ENCODE measurements at regions not wholly inside any gene's neighbourhood (a gene's known extent, or its start where the extent isn't known, plus 50 kb on each side); places are given as distances from the start of the nearest gene placed in this dataset.

DNA sequence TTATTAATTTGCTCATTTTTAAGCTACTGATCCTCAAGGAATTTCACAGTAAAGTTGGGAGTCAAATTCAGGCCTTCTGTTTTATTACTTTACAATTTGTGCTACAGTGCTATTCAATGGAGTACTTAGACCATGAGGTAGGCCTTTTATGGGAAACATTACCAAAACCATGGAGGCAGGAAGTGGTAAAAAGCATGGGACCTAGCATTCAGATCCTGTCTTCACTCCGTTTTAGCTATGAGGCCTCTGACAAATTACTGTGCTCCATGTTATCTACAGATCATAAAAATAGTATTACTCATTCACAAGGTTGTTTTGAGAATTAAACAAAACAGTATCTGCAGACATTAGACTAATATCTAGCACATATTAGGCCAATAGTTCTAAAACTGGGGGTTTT is 140.6 kb upstream of the SLITRK3 start:
- Mint-ChIP-seq H3K27me3 (no peaks in the 10 kb centered on the region), H3K4me1 (ENCODE audit: low read depth) (no peaks in the 10 kb centered on the region), H3K27ac (no peak overlapping the region), H3K4me3 (no peak overlapping the region), H3K36me3 (ENCODE audit: low read depth) (no peaks in the 10 kb centered on the region), H3K9me3 (no peaks in the 10 kb centered on the region)
- Histone ChIP-seq H3K4me1 (ENCODE audit: insufficient read depth, low read length) (no peaks in the 10 kb centered on the region), H3K27me3 (ENCODE audit: control insufficient read depth in 1 of 2, insufficient read depth in 2 of 2, low read length in 2 of 2) (no peaks in the 10 kb centered on the region), H3K4me3 (ENCODE audit: low read length) (no peak overlapping the region), H3K36me3 (ENCODE audit: insufficient read depth, low read length) (no peaks in the 10 kb centered on the region), H3K9me3 (ENCODE audit: control insufficient read depth in 1 of 2, insufficient read depth in 1 of 2, low read length in 2 of 2) (peaks cover 5 to 6% of the 10 kb centered on the region in 2 experiments), H3K27ac (ENCODE audit: low read depth in 1 of 2, low read length in 2 of 2) (no peak overlapping the region)
- CTCF ChIA-PET, result no interaction called here
- POLR2A ChIA-PET, result no interaction called here
- no peak for DNase-seq
- TF ChIP-seq, protein P1, sequence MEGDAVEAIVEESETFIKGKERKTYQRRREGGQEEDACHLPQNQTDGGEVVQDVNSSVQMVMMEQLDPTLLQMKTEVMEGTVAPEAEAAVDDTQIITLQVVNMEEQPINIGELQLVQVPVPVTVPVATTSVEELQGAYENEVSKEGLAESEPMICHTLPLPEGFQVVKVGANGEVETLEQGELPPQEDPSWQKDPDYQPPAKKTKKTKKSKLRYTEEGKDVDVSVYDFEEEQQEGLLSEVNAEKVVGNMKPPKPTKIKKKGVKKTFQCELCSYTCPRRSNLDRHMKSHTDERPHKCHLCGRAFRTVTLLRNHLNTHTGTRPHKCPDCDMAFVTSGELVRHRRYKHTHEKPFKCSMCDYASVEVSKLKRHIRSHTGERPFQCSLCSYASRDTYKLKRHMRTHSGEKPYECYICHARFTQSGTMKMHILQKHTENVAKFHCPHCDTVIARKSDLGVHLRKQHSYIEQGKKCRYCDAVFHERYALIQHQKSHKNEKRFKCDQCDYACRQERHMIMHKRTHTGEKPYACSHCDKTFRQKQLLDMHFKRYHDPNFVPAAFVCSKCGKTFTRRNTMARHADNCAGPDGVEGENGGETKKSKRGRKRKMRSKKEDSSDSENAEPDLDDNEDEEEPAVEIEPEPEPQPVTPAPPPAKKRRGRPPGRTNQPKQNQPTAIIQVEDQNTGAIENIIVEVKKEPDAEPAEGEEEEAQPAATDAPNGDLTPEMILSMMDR (IDR thresholded peaks at IDR 0.05), result no peak
- intact Hi-C loops (cut with DNase I, micrococcal nuclease), result no loop called here
- no peak for ATAC-seq (ENCODE audit: poor library complexity)

All from CD4-positive, alpha-beta T cell (primary cell).